ENCODE measurements at regions not wholly inside any gene's neighbourhood (a gene's known extent, or its start where the extent isn't known, plus 50 kb on each side); places are given as distances from the start of the nearest gene placed in this dataset.

- TF ChIP-seq, protein P1, sequence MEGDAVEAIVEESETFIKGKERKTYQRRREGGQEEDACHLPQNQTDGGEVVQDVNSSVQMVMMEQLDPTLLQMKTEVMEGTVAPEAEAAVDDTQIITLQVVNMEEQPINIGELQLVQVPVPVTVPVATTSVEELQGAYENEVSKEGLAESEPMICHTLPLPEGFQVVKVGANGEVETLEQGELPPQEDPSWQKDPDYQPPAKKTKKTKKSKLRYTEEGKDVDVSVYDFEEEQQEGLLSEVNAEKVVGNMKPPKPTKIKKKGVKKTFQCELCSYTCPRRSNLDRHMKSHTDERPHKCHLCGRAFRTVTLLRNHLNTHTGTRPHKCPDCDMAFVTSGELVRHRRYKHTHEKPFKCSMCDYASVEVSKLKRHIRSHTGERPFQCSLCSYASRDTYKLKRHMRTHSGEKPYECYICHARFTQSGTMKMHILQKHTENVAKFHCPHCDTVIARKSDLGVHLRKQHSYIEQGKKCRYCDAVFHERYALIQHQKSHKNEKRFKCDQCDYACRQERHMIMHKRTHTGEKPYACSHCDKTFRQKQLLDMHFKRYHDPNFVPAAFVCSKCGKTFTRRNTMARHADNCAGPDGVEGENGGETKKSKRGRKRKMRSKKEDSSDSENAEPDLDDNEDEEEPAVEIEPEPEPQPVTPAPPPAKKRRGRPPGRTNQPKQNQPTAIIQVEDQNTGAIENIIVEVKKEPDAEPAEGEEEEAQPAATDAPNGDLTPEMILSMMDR (IDR thresholded peaks at IDR 0.05): no peak
- TF ChIP-seq POLR2A (IDR thresholded peaks at IDR 0.05): no peak
Observed at GRCh38 chr11:15840966-15841365, 515.4 kb downstream of the SOX6 start.
